HG03354 (cell line): ENCODE measurements at regions not wholly inside any gene's neighbourhood (a gene's known extent, or its start where the extent isn't known, plus 50 kb on each side); places are given as distances from the start of the nearest gene placed in this dataset.

ENCODE experiments used
- ATAC-seq: cut with Tn5 transposase; IDR thresholded peaks from one replicate; pipeline ENCODE4 v1.9.1; 2021; ENCODE audit warnings: mild to moderate bottlenecking; ENCODE audit not compliant: unreplicated experiment, poor library complexity, severe bottlenecking

DNA sequence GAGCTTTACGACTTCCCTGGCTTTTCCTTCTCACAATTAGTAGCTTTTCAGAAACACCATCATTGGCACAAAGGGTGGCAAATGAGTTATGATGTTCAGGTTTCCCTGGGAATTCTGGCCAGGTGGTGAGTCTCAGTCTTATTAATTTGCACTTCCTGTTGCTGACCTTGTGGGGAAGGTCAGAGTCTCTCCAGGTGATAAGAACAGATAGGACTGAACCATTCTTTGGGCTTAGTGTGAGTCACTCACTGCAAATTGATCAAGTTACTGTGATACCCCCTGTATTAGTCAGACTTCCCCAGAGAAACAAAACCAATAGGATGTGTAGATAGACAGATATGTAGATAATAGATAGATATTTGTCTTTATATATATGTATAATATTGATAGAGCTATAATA, 53.8 kb upstream of the RANBP3L start:
- no peak for ATAC-seq

DNA sequence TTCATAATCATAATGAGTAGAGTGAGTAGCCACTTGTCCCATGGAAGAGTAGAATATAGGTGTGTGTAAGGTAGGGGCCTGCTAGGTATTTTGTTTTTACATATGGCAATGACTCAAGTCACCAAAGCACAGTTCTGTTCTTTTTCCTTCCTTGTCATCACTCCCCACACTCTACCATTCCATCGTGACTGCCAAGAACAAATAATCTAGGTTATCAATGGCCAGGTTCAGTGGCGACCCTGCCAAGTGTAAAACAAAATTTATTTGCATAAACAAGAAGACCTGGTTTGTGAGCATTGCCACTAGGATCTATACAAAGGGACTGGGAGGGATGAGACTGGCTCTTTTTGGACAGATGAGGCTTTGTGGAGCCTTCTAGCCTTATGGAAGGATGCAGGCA, 55.2 kb upstream of the RANBP3L start:
- no peak for ATAC-seq

DNA sequence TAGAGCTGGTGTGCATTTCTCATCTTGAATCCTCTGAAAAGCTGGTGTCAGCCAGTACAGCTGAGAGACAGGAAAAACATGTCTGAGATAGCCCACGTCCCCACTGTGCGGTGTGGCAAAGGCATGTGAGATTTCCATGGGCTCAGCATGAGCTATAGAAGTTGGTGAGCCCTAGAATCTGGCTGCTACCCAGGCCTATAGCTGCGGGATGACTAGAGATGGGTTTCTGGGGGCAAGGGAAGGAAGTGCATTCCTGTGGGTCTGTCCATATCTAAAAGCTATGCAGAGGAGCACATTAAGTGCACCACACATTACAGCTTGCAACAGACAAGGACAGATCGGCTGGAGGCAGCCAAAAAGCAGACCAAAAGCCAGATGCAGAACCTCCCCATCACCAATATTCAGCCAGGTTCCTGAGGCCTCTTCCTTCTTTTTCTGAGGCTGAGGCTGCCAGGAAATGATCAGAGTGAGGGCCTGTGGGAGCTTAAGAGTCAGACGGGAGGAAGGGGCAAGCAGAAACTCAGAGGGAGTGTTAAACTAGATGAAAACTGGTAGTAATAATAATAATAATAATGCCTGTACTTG, 55.8 kb upstream of the RANBP3L start:
- ATAC-seq: no peak

DNA sequence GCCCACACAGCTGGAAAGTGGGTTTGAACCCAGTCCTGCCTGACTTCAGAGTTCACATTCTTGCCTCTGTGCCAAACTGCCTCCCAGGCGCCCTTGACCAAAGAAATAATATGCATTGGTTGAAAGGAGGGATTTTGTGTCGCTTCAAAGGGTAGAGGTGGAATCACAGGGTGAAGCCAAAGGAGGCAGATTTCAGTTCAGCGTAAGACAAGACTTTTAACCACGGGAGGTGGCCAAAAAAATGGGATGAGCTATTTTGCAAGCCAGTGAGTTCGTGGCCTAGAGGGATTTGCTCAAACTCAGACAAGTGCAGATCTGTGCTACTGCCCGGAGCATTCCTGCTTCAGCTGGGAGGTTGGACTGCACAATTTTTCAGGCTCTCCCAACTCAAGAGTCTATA, 57.6 kb upstream of the RANBP3L start:
- no peak for ATAC-seq

DNA sequence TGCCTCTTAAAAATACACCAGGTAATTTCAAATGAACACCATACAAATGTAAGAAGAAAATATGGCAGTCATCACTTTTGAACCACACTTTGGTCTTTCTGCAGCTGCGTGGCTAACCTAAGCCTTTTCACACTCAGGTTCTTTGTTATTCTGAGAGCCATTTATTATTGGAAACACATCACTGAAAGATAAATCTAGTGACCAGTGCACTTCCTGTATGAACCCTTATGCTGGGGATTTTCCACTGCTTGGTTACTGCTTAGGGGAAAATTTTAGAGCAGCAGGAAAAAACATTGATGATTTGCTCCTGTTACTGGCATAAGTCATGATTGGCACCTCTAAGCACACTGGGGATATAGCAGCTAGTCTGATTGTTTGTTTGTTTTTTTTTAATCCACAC, 58.6 kb upstream of the RANBP3L start:
- no peak for ATAC-seq

DNA sequence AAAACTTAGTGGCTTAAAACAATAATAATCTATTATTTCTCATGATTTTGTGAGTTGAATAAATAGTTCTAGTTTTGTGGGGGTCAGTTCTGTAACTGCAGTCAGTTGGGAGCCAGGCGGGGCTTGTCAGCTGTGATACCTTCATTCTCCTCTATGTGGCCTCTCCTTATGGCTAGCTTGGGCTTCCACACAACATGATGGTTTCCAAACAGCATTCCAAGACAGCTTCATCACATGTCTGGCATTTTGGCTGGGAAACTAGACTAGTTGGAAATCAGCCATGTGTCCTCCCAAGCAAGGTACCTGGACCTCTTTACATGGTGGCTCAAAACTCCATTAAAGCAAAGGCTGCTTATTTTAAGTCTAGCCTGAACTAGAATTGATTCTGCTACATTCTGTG, 61.4 kb upstream of the RANBP3L start:
- ATAC-seq: no peak

DNA sequence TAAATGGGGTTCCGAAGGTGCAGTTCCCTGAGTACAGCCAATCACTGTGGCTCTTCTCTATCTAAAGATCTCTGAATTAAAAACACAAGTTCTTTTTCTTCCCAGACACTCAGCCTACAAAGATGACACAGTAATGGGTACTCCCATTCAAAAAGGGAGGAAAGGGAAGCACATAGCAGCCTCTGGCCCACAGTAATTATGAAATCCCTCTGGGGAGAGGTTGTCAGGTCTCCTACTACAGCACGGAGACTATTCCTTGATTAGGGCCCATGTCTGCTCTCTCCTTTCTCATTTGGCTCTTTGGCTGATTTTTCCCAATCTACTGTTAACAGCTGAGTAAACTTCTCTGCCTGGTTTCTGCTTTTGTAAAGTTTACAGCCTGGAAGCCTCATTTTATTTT, 62.0 kb upstream of the RANBP3L start:
- ATAC-seq: no peak

DNA sequence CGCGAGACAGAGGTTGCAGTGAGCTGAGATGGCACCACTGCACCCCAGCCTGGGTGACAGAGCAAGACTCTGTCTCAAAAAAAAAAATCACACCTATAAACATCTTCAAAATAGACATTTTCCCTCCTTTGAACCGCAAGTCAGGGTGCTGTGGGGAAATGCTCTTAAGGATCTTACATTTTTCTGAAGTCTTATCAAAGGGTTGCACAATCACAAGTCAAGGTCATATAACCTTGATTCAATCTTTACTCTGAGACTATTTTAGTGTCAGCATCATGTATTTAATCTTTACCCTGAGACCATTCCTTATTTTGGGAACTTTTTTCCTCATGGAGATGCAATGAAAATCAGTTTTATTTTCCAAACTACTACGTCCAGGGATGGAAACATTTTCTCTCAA, 62.8 kb upstream of the RANBP3L start:
- ATAC-seq: no peak

DNA sequence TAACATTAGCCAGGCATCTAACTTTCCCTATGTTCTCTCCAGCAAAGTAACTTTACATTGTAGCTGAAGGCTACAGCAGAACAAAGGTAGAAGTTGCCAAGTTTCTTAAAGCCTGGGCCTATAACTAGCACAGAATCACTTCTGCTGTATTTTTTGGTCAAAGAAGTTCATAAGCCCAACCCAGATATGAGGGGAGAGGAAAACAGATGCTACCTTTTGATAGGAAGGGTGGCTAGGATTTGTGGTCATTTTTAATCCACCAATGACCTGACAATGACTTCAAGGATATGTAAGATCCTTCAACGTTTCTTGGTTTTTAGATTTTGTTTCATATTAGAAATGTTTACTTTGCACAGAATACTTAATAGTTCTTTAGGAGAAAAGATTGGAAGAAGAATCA, 64.2 kb upstream of the RANBP3L start:
- ATAC-seq: no peak

DNA sequence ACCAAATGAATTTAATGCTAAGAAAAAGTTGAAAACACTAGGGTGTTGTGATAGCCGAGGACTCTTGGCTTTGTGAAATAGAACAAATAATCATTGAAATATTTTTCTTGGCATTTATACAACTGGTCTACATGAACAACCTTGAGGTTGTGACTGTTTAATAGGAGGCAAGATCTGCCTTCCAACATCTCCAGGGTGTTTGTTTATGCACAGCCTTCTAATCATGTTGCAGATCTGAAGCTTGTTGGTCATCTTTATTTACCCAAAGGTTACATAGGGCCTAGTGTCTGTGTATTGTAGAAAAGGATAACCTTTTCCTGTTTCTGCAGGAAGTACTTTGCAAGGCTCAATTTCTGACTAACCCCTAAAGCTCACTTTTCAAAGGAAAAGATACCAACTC, 65.2 kb upstream of the RANBP3L start:
- no peak for ATAC-seq

DNA sequence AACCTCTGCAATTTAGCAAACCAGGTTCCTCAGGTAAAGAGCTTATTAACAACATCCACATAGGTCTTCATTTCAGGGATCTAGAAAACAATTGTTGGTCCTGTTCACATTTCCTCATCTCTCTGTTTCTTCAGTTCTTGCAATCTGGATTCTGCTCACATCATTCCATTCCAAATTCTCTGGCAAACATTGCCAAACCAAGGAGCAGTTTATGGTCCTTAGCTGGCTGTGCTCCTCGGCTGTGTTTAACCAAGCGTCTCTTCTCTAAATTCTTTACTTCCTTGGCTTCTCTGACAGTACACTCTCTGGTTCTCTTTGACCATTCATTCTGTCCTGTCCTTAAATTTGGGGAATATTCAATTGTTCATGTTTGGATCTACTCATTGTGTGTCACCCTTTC, 65.8 kb upstream of the RANBP3L start:
- ATAC-seq: no peak

DNA sequence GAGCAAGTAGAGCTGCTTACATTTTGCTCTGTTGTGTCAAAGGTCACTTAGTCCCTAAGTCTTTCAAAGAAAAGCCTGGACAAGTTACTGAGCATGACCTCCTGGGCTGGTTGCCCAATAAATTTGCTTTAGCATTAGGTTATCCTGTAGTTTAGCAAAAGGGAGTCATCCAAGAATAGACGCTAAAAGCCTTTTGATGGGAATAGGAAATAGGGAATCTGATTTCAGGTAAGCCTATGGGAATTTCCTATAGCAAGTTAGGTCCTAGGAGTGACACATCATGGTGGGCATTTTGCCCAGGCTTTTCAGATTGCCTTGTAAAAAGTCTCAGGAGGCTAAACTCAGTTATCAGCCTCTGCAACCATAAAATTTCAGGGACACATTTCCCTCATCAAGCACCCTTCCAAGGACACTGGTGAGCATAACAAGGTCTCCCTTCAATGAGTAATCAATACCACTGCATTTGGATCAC, 67.6 kb upstream of the RANBP3L start:
- ATAC-seq: no peak

DNA sequence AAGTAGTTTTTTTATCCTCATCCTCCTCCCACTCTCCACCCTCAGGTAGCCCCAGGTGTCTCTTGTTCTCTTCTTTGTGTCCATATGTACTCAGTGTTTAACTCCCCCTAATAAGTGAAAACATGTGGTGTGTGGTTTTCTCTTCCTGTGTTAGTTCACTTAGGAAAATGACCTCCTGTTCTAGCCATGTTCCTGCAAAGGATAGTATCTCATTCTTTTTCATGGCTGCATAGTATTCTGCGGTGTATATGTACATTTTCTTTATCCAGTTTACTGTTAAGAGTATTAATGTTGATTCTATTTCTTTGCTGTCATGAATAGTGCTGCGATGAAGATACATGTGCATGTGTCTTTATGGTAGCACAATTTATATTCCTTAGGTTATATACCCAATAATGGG, 68.4 kb upstream of the RANBP3L start:
- no peak for ATAC-seq

DNA sequence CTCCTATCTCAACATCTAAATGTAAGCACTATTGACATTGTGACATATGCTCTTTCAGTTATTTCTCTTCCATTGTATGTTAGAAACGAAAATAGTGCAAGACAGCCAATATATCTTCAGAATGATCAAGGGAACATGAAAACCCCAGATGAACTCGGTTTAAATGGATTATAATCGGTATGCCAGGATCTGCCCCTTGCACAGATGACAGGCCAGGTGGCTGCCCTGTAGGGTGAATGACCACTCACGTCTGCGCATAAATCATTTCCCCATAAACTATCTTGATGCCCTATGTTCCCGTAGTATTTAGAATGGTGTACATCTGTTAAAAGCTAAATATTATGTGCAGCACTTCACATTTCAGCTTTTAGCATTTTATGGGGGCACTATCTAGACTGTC, 69.7 kb upstream of the RANBP3L start:
- no peak for ATAC-seq

DNA sequence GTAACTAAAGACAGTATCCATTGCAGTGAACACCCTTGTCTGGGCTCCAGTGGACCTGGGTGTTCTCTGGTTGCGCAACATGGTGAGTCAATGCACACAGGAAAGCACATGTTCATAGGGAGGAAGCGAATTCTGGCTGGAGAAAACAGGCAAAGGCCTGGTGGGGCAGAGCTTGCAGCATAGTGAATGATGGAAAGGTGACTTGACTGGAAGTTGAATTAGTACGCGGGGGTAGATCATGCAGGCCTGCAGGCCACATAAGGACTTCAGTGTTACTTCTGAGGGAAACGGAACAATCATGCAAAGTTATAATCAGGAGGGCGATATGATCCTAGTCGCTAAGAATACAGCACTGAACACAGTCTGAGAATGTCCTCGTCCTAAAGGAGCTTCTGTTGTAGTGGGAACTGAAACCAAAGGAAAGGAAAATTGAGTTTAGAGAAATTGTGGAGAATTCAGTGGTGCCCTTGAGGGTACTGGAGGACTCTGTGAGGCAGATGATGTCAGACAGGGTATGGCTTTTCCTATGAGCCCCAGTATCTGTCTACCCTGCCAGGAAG, 71.9 kb upstream of the RANBP3L start:
- ATAC-seq: no peak

DNA sequence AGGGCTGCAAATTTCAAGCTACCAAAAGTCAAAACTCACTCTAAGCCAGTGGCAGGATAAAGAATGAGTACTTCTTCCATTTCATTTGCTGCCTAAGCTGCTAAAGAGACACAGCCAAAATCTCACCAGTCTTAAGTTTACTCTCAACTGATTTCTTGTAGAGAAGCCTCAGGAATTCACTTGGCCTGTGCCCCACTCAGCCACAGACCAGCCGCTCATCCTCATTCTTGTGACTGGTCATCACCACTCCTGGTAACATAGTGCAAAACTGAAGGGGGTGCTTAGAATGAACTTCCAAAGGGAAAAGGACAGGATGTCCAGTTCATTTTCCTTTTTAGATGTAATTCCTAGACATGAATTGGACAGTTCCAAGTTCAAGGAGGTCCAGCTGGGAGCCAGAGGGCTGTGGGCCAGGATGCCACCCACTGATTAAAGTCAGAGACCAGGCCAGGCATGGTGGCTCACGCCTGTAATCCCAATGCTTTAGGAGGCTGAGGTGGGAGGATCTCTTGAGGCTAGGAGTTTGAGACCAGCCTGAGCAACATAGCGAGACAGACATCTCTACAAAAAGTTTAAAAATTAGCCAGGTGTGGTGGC, 72.7 kb upstream of the RANBP3L start:
- no peak for ATAC-seq

DNA sequence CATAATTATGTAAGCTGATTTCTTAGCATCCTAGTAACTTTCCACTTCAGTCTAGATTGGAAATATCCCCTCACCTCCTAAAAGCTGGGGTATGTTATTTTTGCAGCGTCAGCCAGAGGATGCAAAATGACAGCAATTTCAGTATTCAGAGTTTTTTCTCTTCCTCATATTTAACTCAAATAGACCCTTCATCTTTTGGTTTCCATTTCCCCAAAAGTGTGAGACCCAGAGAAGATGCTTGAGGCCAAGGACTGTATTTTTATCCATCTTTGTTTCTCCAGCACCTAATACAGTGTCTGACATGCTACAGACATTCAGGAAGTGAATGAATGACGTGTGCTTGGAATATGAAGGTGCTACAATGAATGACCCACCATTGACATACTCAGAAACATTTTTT, 75.5 kb upstream of the RANBP3L start:
- no peak for ATAC-seq

DNA sequence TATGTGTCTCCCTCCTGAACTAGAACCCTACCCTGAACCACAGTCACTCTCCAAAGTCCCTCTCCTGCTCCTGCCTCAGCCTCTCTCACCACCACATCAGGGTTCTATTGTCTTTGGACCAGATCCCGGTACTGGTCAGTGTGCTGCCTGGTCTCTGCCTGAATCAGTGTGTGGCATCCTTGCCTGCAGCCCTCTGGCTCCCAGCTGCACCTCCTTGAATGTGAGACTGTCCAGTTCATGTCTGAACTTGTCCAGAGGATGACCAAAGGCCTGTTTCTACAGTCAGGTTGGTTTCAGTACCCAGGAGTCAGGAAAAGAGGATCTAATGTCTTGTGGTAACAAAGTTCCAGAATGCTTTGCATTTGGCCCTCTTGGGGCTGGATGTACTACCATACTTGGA, 76.8 kb upstream of the RANBP3L start:
- no peak for ATAC-seq

DNA sequence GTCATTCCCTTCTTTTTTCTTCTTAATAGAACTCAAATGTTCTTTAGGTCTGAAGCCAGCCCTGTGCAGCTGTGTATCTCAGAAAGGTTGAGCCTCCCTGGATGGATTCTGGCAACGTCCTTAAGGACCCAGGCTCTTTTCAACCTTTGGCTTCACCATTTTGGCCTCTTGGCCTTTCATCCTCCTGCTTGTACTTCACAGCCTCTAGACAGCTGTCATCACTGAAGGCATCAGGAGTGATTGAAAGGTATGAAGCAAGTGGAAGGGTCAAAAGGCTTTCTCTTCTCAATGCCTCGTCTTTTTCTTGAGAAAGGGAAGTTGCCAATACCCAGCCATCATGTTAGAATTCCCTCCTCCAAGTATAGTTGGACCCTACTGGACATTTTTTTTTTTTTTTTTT, 81.2 kb upstream of the RANBP3L start:
- ATAC-seq: no peak

DNA sequence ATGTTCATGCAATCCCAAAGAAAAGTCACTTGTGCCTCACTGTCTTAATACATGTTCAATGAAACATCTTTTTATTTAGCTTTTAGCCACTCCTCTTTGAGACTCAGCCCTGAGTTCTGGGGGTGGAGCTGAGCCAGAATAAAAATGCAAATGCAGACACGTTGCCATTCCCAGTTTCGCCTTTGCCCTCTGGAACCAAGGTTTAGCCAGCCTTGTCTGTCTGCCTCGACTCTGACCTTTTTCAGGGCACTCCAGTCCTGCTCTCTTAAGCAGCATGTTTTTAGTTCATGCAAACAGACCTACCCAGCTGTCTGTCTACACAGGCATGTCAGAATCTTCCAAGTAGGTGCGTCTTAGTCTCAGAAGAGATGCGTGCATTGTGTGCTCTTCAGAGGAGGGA, 82.2 kb upstream of the RANBP3L start:
- ATAC-seq: no peak

DNA sequence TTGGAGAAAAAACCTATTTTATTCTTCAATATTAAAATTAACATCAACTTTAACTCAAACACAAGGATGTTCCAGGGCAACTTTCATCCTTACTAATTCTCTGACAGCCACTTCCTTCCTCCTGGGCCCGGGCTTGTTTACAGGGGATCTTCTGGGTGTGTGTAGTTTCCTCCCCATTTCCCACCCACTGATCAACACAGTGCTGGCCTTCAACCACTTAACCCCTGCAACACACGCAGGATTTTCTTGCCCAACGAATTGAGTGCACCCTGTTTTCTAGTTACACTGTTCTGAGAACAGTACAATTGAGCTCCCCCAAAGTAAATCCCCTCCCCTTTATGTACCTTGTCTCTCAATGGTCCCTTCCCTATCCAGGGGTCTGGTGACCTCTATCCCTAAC, 83.1 kb upstream of the RANBP3L start:
- no peak for ATAC-seq

DNA sequence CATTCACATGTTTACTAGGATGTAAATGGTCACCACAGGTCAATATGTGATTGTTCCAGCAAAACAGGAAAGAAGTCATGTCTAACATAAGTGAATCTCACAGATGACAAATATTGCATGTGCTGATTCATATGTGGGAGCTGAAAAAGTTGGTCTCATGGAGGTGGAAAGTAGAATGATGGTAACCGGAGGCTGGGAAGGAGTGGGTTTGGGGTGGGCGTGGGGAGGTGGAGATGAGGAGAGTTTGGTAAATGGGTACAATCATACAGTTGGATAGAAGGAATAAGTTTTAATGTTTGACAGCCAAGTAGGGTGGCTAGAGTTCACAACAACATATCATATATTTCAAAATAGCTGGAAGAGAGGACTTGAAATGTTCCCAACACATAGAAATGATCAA, 83.8 kb upstream of the RANBP3L start:
- ATAC-seq: no peak
